ENCODE measurements at regions not wholly inside any gene's neighbourhood (a gene's known extent, or its start where the extent isn't known, plus 50 kb on each side); places are given as distances from the start of the nearest gene placed in this dataset.

DNA sequence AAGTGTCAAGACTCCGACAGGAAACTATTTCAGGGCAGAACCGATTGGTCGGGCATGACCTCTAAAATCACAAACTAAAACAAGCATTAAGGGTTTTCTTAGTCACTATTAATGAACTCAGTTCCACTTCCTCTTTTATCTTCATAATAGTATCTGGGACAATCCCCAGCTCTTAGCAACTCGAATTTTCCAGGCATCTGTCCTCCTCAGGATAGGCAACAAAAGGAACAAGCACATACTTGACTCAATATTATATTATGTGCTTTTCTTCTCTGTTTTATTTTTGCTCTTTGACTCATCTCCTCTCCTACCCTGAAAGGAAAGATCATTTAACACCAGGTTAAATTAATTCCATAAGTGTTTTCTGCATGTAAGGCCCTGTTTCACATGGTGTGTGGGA, 638.3 kb upstream of the TBX3 start:
- POLR2A ChIA-PET = no interaction called here
- DNase-seq (ENCODE audit: extremely low spot score) = no peak
- CTCF ChIA-PET = no interaction called here
- TF ChIP-seq SUZ12 (IDR thresholded peaks at IDR 0.05) = no peak
- TF ChIP-seq L3MBTL2 (conservative IDR thresholded peaks at IDR 0.05) = no peak
- TF ChIP-seq SP1 (IDR thresholded peaks at IDR 0.05) = no peak
- TF ChIP-seq FOXK2 (IDR thresholded peaks at IDR 0.05) = no peak
- TF ChIP-seq FOXA1 (IDR thresholded peaks at IDR 0.05) = no peak
- no peak for TF ChIP-seq LEF1 (IDR thresholded peaks at IDR 0.05; ENCODE audit: borderline replicate concordance)
- TF ChIP-seq ZNF384 (IDR thresholded peaks at IDR 0.05) = no peak
- TF ChIP-seq CTBP1 (IDR thresholded peaks at IDR 0.05; ENCODE audit: borderline replicate concordance) = no peak
- no peak for TF ChIP-seq TARDBP (IDR thresholded peaks at IDR 0.05)
- no peak for TF ChIP-seq FOXM1 (IDR thresholded peaks at IDR 0.05; ENCODE audit: borderline replicate concordance)
- no peak for TF ChIP-seq ARNT (IDR thresholded peaks at IDR 0.05)
- no peak for TF ChIP-seq BHLHE40 (IDR thresholded peaks at IDR 0.05; ENCODE audit: borderline replicate concordance)
- TF ChIP-seq ELF4 (IDR thresholded peaks at IDR 0.05) = no peak
- no peak for TF ChIP-seq NFRKB (IDR thresholded peaks at IDR 0.05)
- TF ChIP-seq HDGF (IDR thresholded peaks at IDR 0.05; ENCODE audit: borderline replicate concordance) = no peak
- TF ChIP-seq, protein P1, sequence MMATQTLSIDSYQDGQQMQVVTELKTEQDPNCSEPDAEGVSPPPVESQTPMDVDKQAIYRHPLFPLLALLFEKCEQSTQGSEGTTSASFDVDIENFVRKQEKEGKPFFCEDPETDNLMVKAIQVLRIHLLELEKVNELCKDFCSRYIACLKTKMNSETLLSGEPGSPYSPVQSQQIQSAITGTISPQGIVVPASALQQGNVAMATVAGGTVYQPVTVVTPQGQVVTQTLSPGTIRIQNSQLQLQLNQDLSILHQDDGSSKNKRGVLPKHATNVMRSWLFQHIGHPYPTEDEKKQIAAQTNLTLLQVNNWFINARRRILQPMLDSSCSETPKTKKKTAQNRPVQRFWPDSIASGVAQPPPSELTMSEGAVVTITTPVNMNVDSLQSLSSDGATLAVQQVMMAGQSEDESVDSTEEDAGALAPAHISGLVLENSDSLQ (IDR thresholded peaks at IDR 0.05) = no peak

DNA sequence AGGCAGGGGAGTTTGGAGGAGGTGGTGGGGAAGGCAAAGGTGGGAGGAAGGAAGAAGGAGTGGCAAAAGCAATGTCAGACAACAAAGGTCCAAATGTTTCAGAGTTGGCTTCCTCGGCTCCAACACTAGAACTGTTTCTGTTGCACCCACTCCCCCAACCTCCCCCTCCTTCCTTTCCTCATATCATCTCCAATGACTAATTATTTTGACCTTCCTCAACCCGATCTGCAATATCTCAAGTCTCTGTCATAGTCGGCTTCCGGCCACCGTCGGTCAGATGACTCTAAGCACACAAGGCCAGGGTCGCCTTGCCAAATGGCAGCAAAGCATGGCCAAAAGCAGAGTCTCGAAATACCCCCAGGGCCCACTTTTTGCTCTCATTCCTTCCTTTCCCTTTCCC, 637.0 kb upstream of the TBX3 start:
- CTCF ChIA-PET = no interaction called here
- no peak for DNase-seq (ENCODE audit: extremely low spot score)
- TF ChIP-seq FOXM1 (IDR thresholded peaks at IDR 0.05; ENCODE audit: borderline replicate concordance) = no peak
- no peak for TF ChIP-seq ZNF384 (IDR thresholded peaks at IDR 0.05)
- no peak for TF ChIP-seq HDGF (IDR thresholded peaks at IDR 0.05; ENCODE audit: borderline replicate concordance)
- TF ChIP-seq ARNT (IDR thresholded peaks at IDR 0.05) = no peak
- POLR2A ChIA-PET = no interaction called here

DNA sequence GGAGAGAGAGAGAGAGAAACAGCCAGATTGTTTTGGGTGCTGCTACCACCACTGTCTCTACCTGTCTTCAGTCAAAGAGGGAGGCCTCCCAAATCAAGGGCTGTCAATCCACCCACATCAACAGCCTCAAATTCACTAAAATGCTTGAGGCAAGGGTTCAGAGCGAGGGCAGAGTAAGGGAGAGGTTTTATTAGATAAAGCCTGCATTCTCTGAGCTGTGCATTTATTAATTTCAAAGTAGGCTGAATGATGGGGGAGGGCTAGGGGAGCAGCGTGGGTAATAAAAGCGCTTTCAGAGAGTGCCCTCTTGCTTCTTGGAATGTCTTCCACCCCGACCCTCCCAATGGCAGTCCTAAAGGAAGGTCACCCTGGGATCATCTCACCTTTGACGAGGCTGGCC, 636.5 kb upstream of the TBX3 start:
- TF ChIP-seq FOXM1 (IDR thresholded peaks at IDR 0.05; ENCODE audit: borderline replicate concordance) (no peak), NFRKB (IDR thresholded peaks at IDR 0.05) (no peak), FOXK2 (IDR thresholded peaks at IDR 0.05) (no peak), L3MBTL2 (conservative IDR thresholded peaks at IDR 0.05) (no peak), ELF4 (IDR thresholded peaks at IDR 0.05) (no peak), TARDBP (IDR thresholded peaks at IDR 0.05) (no peak), HDGF (IDR thresholded peaks at IDR 0.05; ENCODE audit: borderline replicate concordance) (no peak), CTBP1 (IDR thresholded peaks at IDR 0.05; ENCODE audit: borderline replicate concordance) (no peak), LEF1 (IDR thresholded peaks at IDR 0.05; ENCODE audit: borderline replicate concordance) (no peak), FOXA1 (IDR thresholded peaks at IDR 0.05) (no peak), ARNT (IDR thresholded peaks at IDR 0.05) (no peak), SUZ12 (IDR thresholded peaks at IDR 0.05) (no peak), BHLHE40 (IDR thresholded peaks at IDR 0.05; ENCODE audit: borderline replicate concordance) (no peak), SP1 (IDR thresholded peaks at IDR 0.05) (no peak), ZNF384 (IDR thresholded peaks at IDR 0.05) (no peak)
- TF ChIP-seq, protein P1 (IDR thresholded peaks at IDR 0.05) = no peak
- ChIA-PET POLR2A (no interaction called here), CTCF (no interaction called here)
- DNase-seq (ENCODE audit: extremely low spot score) = no peak

DNA sequence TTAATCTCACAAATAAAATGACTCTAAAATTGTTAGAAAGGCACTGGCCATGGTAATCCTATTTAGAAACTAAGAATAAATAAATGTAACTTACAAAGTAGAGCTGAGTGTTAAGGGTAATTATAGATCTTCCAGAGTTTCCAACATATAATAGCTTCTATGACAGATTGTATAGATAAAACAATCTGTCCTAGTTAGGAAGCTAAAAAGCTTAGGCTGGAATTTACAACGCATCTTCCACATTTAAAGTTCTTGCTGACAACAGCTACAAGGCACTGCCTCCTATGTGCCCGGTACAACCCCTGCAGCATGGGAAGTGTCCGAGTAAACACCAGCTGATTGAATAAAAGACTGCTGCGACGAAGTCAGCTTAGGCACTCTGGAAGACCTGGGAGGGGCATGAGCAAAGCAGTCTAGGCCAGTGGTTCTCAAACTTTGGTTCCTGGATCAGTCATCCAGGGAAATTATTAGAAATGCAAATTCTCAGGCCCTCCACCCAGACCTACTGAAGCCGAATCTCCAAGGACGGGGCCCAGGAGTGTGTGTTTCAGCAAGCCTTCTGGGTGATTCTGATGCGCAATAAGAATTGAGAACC, 635.6 kb upstream of the TBX3 start:
- DNase-seq (ENCODE audit: extremely low spot score) = no peak
- TF ChIP-seq TARDBP (IDR thresholded peaks at IDR 0.05) = no peak
- TF ChIP-seq LEF1 (IDR thresholded peaks at IDR 0.05; ENCODE audit: borderline replicate concordance) = no peak
- TF ChIP-seq SUZ12 (IDR thresholded peaks at IDR 0.05) = no peak
- no peak for TF ChIP-seq HDGF (IDR thresholded peaks at IDR 0.05; ENCODE audit: borderline replicate concordance)
- no peak for TF ChIP-seq CTBP1 (IDR thresholded peaks at IDR 0.05; ENCODE audit: borderline replicate concordance)
- no peak for TF ChIP-seq BHLHE40 (IDR thresholded peaks at IDR 0.05; ENCODE audit: borderline replicate concordance)
- no peak for TF ChIP-seq FOXA1 (IDR thresholded peaks at IDR 0.05)
- ChIA-PET CTCF (no interaction called here), POLR2A (no interaction called here)

DNA sequence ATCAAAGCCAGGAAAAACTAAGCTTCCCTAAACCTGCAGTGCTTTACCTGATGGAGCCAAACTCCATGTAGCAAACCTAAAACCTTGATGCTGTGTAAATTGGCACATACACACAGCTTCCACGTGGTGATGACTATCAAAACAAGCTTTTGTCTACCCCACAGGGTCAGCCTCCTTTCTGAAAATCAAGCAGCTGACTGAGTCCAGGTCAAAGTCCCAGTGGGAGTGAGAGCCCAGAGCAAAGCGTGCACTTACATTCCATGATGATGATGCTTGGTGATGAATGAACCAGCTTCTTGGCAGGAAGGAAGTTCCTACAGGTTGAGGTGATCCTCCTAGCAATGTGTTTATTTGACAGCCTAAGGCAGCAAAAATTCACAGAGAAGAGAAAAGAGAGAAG, 630.0 kb upstream of the TBX3 start:
- ChIA-PET POLR2A (no interaction called here), CTCF (no interaction called here)
- no peak for DNase-seq (ENCODE audit: extremely low spot score)
- TF ChIP-seq ZNF384 (IDR thresholded peaks at IDR 0.05) (no peak), LEF1 (IDR thresholded peaks at IDR 0.05; ENCODE audit: borderline replicate concordance) (no peak), FOXK2 (IDR thresholded peaks at IDR 0.05) (no peak), ARNT (IDR thresholded peaks at IDR 0.05) (no peak), L3MBTL2 (conservative IDR thresholded peaks at IDR 0.05) (no peak), FOXA1 (IDR thresholded peaks at IDR 0.05) (no peak), ELF4 (IDR thresholded peaks at IDR 0.05) (no peak), SP1 (IDR thresholded peaks at IDR 0.05) (no peak), FOXM1 (IDR thresholded peaks at IDR 0.05; ENCODE audit: borderline replicate concordance) (no peak), HDGF (IDR thresholded peaks at IDR 0.05; ENCODE audit: borderline replicate concordance) (no peak), BHLHE40 (IDR thresholded peaks at IDR 0.05; ENCODE audit: borderline replicate concordance) (no peak), TARDBP (IDR thresholded peaks at IDR 0.05) (no peak), CTBP1 (IDR thresholded peaks at IDR 0.05; ENCODE audit: borderline replicate concordance) (no peak)
- TF ChIP-seq, protein P1 (IDR thresholded peaks at IDR 0.05) = no peak

DNA sequence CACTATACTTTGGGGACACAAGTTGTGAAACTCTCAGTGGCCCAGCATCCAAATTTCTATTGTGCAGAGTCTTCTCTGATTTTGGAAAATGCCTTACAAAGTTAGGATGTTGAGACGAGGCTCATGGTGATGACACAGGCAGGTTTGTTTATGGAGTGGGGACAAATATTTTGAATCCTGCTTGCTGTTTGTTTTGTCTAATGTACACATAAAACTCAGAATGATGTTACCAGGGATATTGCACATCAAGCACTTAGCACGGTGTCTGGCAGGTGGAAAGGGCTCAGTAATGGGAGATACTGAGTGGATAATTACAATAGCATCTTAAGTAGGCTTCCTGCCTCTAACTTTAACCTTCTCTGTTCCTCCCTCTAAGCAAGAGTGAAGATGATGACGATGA, 628.9 kb upstream of the TBX3 start:
- no peak for DNase-seq (ENCODE audit: extremely low spot score)
- no peak for TF ChIP-seq SUZ12 (IDR thresholded peaks at IDR 0.05)
- no peak for TF ChIP-seq FOXK2 (IDR thresholded peaks at IDR 0.05)
- TF ChIP-seq ELF4 (IDR thresholded peaks at IDR 0.05) = no peak
- TF ChIP-seq HDGF (IDR thresholded peaks at IDR 0.05; ENCODE audit: borderline replicate concordance) = no peak
- TF ChIP-seq TARDBP (IDR thresholded peaks at IDR 0.05) = no peak
- no peak for TF ChIP-seq FOXA1 (IDR thresholded peaks at IDR 0.05)
- no peak for TF ChIP-seq BHLHE40 (IDR thresholded peaks at IDR 0.05; ENCODE audit: borderline replicate concordance)
- TF ChIP-seq FOXM1 (IDR thresholded peaks at IDR 0.05; ENCODE audit: borderline replicate concordance) = no peak
- TF ChIP-seq, protein P1 (IDR thresholded peaks at IDR 0.05) = no peak
- no peak for TF ChIP-seq ZNF384 (IDR thresholded peaks at IDR 0.05)
- TF ChIP-seq SP1 (IDR thresholded peaks at IDR 0.05) = no peak
- no peak for TF ChIP-seq ARNT (IDR thresholded peaks at IDR 0.05)
- TF ChIP-seq NFRKB (IDR thresholded peaks at IDR 0.05) = no peak
- no peak for TF ChIP-seq LEF1 (IDR thresholded peaks at IDR 0.05; ENCODE audit: borderline replicate concordance)
- TF ChIP-seq L3MBTL2 (conservative IDR thresholded peaks at IDR 0.05) = no peak
- TF ChIP-seq CTBP1 (IDR thresholded peaks at IDR 0.05; ENCODE audit: borderline replicate concordance) = no peak
- CTCF ChIA-PET = no interaction called here
- POLR2A ChIA-PET = no interaction called here
